ENCODE measurements at regions not wholly inside any gene's neighbourhood (a gene's known extent, or its start where the extent isn't known, plus 50 kb on each side); places are given as distances from the start of the nearest gene placed in this dataset.

DNA sequence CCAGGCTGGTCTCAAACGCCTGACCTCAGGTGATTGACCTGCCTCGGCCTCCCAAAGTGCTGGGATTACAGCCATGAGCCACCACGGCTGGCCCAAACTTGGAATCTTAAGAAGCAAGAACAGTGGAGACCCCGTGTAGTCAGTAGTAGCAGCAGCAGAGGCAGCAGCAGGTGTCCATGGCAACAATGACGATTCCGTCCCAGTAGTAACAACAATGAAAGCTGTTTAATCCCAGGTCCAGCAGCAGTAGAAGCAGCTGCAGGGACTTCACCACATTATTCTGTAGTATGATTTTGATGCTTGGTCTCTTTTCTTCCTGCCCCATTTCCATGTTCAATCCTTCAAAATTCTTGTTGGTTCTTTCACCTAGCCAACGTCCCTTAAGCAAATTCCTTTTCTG lies 69.6 kb upstream of the KCTD3 start:
- CTCF ChIA-PET (ENCODE audit: low intra/inter-chr PET ratio): no interaction called here
- H3K27me3 ChIP-seq (ENCODE audit: control insufficient read depth in 2 of 2, insufficient read depth in 2 of 2, low read length in 2 of 2): no peaks in the 10 kb centered on the region
- BruUV-seq (replicated peaks): no TSS peak

More for the DNA sequence above, 69.6 kb upstream of the KCTD3 start:
- H3K27ac ChIP-seq (ENCODE audit: extremely low read depth, low read depth, low read length): no peak overlapping the region
- ATAC-seq (no peak), DNase-seq (ENCODE audit: extremely low read depth in 1 of 4, low spot score in 3 of 4) (no peak), FAIRE-seq (no peak)
- H3K4me3 ChIP-seq: no peak overlapping the region
- H3K9ac ChIP-seq (ENCODE audit: insufficient read depth in 1 of 2, low read depth in 2 of 2, low read length in 2 of 2): no peak overlapping the region
- 0% methylated on average over 7 of the region's 7 CpGs for WGBS (ENCODE audit: insufficient coverage, low coverage, missing lambda C conversion rate)
- no peak overlapping the region for H3K4me2 ChIP-seq (ENCODE audit: insufficient read depth, low read length)
- TF ChIP-seq DACH1 (IDR thresholded peaks at IDR 0.05; ENCODE audit: partially characterized antibody) (no peak), WHSC1 (IDR thresholded peaks at IDR 0.05; ENCODE audit: low read length) (no peak), SREBF1 (IDR thresholded peaks at IDR 0.05; ENCODE audit: borderline replicate concordance, low read depth, low read length) (no peak)
- TF ChIP-seq, protein P1, sequence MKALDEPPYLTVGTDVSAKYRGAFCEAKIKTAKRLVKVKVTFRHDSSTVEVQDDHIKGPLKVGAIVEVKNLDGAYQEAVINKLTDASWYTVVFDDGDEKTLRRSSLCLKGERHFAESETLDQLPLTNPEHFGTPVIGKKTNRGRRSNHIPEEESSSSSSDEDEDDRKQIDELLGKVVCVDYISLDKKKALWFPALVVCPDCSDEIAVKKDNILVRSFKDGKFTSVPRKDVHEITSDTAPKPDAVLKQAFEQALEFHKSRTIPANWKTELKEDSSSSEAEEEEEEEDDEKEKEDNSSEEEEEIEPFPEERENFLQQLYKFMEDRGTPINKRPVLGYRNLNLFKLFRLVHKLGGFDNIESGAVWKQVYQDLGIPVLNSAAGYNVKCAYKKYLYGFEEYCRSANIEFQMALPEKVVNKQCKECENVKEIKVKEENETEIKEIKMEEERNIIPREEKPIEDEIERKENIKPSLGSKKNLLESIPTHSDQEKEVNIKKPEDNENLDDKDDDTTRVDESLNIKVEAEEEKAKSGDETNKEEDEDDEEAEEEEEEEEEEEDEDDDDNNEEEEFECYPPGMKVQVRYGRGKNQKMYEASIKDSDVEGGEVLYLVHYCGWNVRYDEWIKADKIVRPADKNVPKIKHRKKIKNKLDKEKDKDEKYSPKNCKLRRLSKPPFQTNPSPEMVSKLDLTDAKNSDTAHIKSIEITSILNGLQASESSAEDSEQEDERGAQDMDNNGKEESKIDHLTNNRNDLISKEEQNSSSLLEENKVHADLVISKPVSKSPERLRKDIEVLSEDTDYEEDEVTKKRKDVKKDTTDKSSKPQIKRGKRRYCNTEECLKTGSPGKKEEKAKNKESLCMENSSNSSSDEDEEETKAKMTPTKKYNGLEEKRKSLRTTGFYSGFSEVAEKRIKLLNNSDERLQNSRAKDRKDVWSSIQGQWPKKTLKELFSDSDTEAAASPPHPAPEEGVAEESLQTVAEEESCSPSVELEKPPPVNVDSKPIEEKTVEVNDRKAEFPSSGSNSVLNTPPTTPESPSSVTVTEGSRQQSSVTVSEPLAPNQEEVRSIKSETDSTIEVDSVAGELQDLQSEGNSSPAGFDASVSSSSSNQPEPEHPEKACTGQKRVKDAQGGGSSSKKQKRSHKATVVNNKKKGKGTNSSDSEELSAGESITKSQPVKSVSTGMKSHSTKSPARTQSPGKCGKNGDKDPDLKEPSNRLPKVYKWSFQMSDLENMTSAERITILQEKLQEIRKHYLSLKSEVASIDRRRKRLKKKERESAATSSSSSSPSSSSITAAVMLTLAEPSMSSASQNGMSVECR (CRISPR knock-in tag; IDR thresholded peaks at IDR 0.05): no peak
- TF ChIP-seq, protein P2, sequence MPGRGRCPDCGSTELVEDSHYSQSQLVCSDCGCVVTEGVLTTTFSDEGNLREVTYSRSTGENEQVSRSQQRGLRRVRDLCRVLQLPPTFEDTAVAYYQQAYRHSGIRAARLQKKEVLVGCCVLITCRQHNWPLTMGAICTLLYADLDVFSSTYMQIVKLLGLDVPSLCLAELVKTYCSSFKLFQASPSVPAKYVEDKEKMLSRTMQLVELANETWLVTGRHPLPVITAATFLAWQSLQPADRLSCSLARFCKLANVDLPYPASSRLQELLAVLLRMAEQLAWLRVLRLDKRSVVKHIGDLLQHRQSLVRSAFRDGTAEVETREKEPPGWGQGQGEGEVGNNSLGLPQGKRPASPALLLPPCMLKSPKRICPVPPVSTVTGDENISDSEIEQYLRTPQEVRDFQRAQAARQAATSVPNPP (IDR thresholded peaks at IDR 0.05; ENCODE audit: borderline replicate concordance, insufficient read depth, insufficient read length): no peak
- TF ChIP-seq, protein P3, sequence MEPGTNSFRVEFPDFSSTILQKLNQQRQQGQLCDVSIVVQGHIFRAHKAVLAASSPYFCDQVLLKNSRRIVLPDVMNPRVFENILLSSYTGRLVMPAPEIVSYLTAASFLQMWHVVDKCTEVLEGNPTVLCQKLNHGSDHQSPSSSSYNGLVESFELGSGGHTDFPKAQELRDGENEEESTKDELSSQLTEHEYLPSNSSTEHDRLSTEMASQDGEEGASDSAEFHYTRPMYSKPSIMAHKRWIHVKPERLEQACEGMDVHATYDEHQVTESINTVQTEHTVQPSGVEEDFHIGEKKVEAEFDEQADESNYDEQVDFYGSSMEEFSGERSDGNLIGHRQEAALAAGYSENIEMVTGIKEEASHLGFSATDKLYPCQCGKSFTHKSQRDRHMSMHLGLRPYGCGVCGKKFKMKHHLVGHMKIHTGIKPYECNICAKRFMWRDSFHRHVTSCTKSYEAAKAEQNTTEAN (CRISPR knock-in tag; IDR thresholded peaks at IDR 0.05): no peak
- no peaks in the 10 kb centered on the region for H3K4me1 ChIP-seq (replicated peaks in 1 of 2; ENCODE audit: control insufficient read depth in 2 of 2, insufficient read depth in 2 of 2, low read length in 2 of 2)
- POLR2A ChIA-PET: no interaction called here
- no peaks in the 10 kb centered on the region for H4K20me1 ChIP-seq (replicated peaks; ENCODE audit: control insufficient read depth, insufficient read depth, low read length)
- no peaks in the 10 kb centered on the region for H3K36me3 ChIP-seq (ENCODE audit: control insufficient read depth, insufficient read depth, low read length)
- H3K79me2 ChIP-seq (ENCODE audit: control insufficient read depth, insufficient read depth, low read length): no peaks in the 10 kb centered on the region
- in situ Hi-C loops (cut with MboI) (no loop called here), intact Hi-C loops (cut with micrococcal nuclease) (loop anchor here (10.0 kb wide), 1 partner anchor 63 kb away; no protein-coding TSS in a partner anchor)
- H3K9me3 ChIP-seq (replicated peaks; ENCODE audit: control insufficient read depth, insufficient read depth, low read depth, low read length): no peaks in the 10 kb centered on the region
- H3K9me1 ChIP-seq (ENCODE audit: control insufficient read depth, insufficient read depth, low read length): no peaks in the 10 kb centered on the region
- H2AFZ ChIP-seq (ENCODE audit: low read depth, low read length): no peak overlapping the region
